IgD-negative memory B cell (primary cell): ENCODE measurements at regions not wholly inside any gene's neighbourhood (a gene's known extent, or its start where the extent isn't known, plus 50 kb on each side); places are given as distances from the start of the nearest gene placed in this dataset.

ENCODE experiments used
- H3K27ac Mint-ChIP-seq, 3 donors: one replicate each; pipeline ENCODE4 v1.8.0; 2020 to 2022; ENCODE audit warnings: mild to moderate bottlenecking in 3 of 3, mixed read lengths in 3 of 3, moderate library complexity in 1 of 3
- H3K27me3 Mint-ChIP-seq: one replicate; pipeline ENCODE4 v1.8.0; 2021; ENCODE audit warnings: mixed read lengths
- H3K36me3 Mint-ChIP-seq: one replicate; pipeline ENCODE4 v1.8.0; 2020; ENCODE audit warnings: mild to moderate bottlenecking, mixed read lengths
- H3K4me1 Mint-ChIP-seq, 3 donors: one replicate each; pipeline ENCODE4 v1.8.0; 2020 to 2022; ENCODE audit warnings: mixed read lengths in 3 of 3, mild to moderate bottlenecking in 1 of 3
- H3K4me3 Mint-ChIP-seq, 4 donors: one replicate each; pipeline ENCODE4 v1.8.0; 2020 to 2022; ENCODE audit warnings: mild to moderate bottlenecking in 4 of 4, mixed read lengths in 4 of 4, moderate library complexity in 3 of 4
- H3K9me3 Mint-ChIP-seq, 3 donors: one replicate each; pipeline ENCODE4 v1.8.0; 2020 to 2021; ENCODE audit warnings: mixed read lengths in 3 of 3, mild to moderate bottlenecking in 1 of 3

- Mint-ChIP-seq H3K27me3 (peaks cover 6% of the 10 kb centered on the region), H3K9me3 (peaks cover 3 to 12% (median 9%) of the 10 kb centered on the region in 3 donors), H3K27ac (no peak overlapping the region), H3K4me3 (no peak overlapping the region), H3K4me1 (no peaks in the 10 kb centered on the region), H3K36me3 (peaks cover 2% of the 10 kb centered on the region)
Observed at GRCh38 chr2:238973038-238973739, 125.3 kb downstream of the TWIST2 start.

DNA sequence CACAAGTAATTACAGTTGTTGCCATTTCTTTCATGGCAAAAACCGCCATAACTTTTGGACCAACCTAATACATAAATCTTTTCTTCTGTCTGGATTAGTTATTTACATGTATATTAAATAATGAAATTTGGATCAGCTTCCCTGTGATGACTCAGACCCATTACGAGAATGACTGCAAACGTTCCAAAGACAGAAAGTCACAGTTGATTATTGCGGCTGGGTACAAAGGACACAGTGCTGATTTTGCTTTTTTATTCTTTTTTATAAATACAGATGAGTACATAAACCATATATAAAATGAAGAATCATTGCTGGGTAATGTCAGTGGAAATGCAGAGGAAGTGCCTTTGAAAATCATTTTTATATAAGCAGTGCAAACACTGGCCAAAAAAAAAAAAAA is 126.2 kb downstream of the TWIST2 start:
- Mint-ChIP-seq H3K27me3 (peaks cover 6% of the 10 kb centered on the region), H3K27ac (no peak overlapping the region), H3K4me3 (no peak overlapping the region), H3K9me3 (peaks cover 5 to 12% (median 9%) of the 10 kb centered on the region in 3 donors), H3K4me1 (no peaks in the 10 kb centered on the region), H3K36me3 (peaks cover 2% of the 10 kb centered on the region)

DNA sequence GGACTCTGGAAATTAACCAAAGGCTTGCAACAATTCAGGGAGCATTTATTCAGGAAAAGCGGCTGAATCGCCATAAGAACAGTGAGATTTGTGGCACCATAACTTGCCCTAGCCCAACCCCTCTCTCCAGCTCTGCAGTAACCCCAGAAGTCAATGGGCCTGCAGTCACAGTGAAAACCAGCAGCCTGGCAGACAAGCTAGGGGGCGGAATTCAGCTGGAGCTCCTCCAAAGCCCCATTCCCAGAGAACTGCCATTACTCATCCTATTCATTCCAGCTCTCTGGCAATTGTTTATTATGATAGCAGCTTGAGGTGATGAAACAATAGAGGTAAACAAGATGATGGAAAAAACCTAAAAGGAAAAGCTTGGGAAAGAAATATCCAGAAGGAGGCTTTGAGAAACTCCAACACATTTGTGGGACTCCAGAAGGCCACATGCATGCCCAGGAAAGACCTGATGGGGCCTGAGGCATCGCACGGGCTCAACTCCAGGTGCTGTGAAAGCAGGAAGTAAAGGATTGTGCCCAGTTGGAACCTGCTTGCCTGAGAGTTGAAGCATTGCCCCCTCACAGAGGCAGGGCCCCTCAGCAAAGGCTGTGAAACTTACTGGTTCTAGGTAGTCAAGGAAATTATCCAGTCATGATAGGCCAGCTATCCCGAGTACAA is 126.7 kb downstream of the TWIST2 start:
- H3K4me1 Mint-ChIP-seq, result no peaks in the 10 kb centered on the region
- peaks cover 3% of the 10 kb centered on the region for H3K36me3 Mint-ChIP-seq
- peaks cover 5 to 17% (median 9%) of the 10 kb centered on the region in 3 donors for H3K9me3 Mint-ChIP-seq

DNA sequence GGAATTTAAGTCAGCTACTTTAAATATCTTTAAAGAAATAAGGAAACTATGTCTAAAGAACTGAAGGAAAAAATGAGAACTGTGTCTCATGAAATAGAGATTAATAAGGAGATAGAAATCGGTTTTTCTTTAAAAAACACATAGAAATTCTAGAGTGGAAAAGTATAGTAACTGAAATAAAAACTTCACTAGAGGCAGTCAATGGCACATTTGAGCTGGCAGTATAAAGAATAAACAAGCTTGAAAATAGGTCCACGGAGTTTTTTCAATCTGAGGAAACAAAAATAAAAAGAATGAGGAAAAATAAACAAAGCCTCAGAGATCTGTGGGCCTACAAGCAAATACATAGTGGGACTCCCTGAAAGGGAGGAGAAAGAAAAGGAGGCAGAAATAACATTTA is 127.5 kb downstream of the TWIST2 start:
- Mint-ChIP-seq H3K27me3 (peaks cover 3% of the 10 kb centered on the region), H3K4me1 (no peaks in the 10 kb centered on the region), H3K36me3 (peaks cover 2% of the 10 kb centered on the region), H3K27ac (peak overlapping the region in 1 of 3 donors; percentile 21), H3K4me3 (no peak overlapping the region), H3K9me3 (peaks cover 5 to 18% (median 9%) of the 10 kb centered on the region in 3 donors)

More for the DNA sequence above, 126.7 kb downstream of the TWIST2 start:
- no peak overlapping the region for H3K27ac Mint-ChIP-seq
- peak overlapping the region in 1 of 4 donors; percentile 17 for H3K4me3 Mint-ChIP-seq
- peaks cover 6% of the 10 kb centered on the region for H3K27me3 Mint-ChIP-seq

DNA sequence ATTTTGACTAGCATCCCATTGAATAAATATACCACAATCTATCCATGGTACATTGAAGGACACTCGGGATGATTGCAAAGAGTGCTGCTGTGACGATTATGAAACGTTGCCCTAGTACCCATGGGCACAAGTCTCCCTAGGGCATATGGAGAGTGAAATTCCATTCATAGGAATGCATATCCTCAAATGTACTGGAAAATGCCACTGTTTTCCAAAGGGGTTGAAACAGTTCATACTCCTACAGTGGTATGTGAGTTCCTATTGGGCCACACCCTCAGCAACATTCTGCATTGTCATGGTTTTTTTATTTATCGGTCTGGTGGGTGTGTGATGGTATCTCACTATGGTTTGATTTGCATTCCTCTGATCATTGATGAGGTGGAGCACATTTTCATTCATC is 130.6 kb downstream of the TWIST2 start:
- no peaks in the 10 kb centered on the region for H3K27me3 Mint-ChIP-seq
- no peak overlapping the region for H3K4me3 Mint-ChIP-seq
- H3K27ac Mint-ChIP-seq, result no peak overlapping the region
- peaks cover 3% of the 10 kb centered on the region for H3K36me3 Mint-ChIP-seq
- peaks cover 5 to 18% (median 9%) of the 10 kb centered on the region in 3 donors for H3K9me3 Mint-ChIP-seq
- no peaks in the 10 kb centered on the region for H3K4me1 Mint-ChIP-seq

GRCh38 chr2:238979636-238980035 is 131.8 kb downstream of the TWIST2 start:
- H3K27ac Mint-ChIP-seq, result no peak overlapping the region
- H3K9me3 Mint-ChIP-seq, result peaks cover 5 to 17% (median 9%) of the 10 kb centered on the region in 3 donors

GRCh38 chr2:238985041-238985729 is 137.3 kb downstream of the TWIST2 start:
- Mint-ChIP-seq H3K27ac (no peak overlapping the region), H3K36me3 (peaks cover 3% of the 10 kb centered on the region), H3K4me1 (peaks cover 0 to 2% (median 0%) of the 10 kb centered on the region in 3 donors), H3K9me3 (peaks cover 0 to 4% (median 0%) of the 10 kb centered on the region in 3 donors), H3K27me3 (peaks cover 3% of the 10 kb centered on the region), H3K4me3 (no peak overlapping the region)

More at GRCh38 chr2:238979636-238980035, 131.8 kb downstream of the TWIST2 start:
- Mint-ChIP-seq H3K4me3 (no peak overlapping the region), H3K36me3 (peaks cover 3% of the 10 kb centered on the region), H3K4me1 (no peaks in the 10 kb centered on the region), H3K27me3 (no peaks in the 10 kb centered on the region)

DNA sequence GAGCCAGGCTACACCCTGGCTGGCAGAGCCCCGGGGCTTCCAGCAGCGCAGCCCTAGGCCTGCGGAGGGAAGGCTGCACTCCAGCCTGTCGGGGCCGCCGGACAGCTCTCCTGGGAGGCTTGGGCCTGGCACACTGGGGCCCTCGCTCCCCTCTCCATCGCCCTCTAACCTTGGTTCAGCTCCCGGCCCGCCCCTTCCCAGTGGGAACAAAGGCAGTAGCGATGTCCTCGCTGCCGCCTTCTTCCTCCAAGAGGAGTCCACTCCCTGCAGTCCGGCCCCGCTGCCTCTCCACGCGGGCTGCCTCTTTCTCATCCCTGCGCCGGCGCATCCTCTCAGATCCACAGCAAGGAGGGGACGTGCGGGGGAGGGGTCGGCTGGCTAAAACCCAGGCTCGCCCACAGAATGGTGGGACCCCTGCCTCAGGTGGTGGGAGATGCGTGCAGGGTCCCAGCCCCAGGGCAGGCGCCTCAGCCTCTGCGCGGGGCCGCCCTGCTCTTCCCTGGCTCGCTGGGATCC is 138.1 kb downstream of the TWIST2 start:
- H3K9me3 Mint-ChIP-seq, result peaks cover 0 to 4% (median 0%) of the 10 kb centered on the region in 3 donors
- peaks cover 0 to 2% (median 0%) of the 10 kb centered on the region in 3 donors for H3K4me1 Mint-ChIP-seq
- H3K36me3 Mint-ChIP-seq, result peaks cover 3% of the 10 kb centered on the region
- H3K27me3 Mint-ChIP-seq, result peaks cover 3% of the 10 kb centered on the region
- H3K27ac Mint-ChIP-seq, result no peak overlapping the region
- H3K4me3 Mint-ChIP-seq, result no peak overlapping the region

DNA sequence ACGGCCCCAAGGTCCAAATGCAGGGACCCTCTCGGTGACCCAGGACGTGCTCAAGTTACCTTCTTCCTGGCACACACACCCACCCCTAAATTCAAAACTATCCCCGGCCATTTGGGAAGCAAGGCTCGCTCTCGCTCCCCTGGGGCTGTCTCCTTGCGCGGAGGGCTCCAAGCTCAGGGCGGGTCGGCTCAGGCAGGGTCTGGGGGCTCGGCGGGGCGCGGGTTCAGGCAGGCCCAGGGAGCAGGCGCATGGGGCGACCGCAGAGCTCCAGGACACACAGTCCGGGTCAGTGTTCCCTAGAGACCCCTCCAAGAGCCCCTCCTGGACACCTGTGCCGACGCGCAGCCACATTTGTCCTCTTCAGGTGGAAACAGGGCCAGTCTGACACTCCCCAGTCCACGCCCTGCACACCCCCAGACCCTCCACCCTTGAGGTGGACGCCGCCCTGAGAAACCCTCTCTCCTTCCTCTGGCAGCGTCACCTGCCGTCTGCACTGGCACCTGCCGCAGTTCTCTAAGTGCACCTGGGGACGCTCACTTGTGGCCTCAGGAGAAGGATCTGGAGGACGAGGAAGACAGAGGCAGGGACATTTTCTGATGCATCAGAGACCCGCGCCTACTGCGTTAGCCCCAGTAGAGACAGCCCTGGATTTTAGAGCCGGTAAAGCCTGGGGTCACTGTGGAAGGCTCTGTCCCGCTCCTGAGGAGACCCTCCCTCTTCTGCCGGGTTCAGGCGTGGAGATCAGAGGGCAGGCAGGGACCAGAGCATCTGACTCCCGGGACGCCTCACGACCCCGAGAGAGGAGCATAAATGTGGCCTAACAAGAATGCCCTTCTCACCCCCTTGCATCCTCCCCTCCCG is 138.8 kb downstream of the TWIST2 start:
- Mint-ChIP-seq H3K27ac (no peak overlapping the region), H3K4me3 (no peak overlapping the region), H3K9me3 (peaks cover 0 to 4% (median 4%) of the 10 kb centered on the region in 3 donors), H3K36me3 (peaks cover 3% of the 10 kb centered on the region), H3K27me3 (peaks cover 5% of the 10 kb centered on the region), H3K4me1 (peaks cover 0 to 2% (median 0%) of the 10 kb centered on the region in 3 donors)

GRCh38 chr2:238987352-238987981 is 139.6 kb downstream of the TWIST2 start:
- peaks cover 3% of the 10 kb centered on the region for H3K36me3 Mint-ChIP-seq
- peaks cover 0 to 4% (median 4%) of the 10 kb centered on the region in 3 donors for H3K9me3 Mint-ChIP-seq
- peaks cover 5% of the 10 kb centered on the region for H3K27me3 Mint-ChIP-seq
- H3K4me1 Mint-ChIP-seq, result peaks cover 0 to 2% (median 0%) of the 10 kb centered on the region in 3 donors
- no peak overlapping the region for H3K4me3 Mint-ChIP-seq
- H3K27ac Mint-ChIP-seq, result no peak overlapping the region

GRCh38 chr2:238988105-238988504 is 140.2 kb downstream of the TWIST2 start:
- Mint-ChIP-seq H3K36me3 (peaks cover 2% of the 10 kb centered on the region), H3K4me1 (peaks cover 0 to 2% (median 0%) of the 10 kb centered on the region in 3 donors), H3K9me3 (peaks cover 0 to 4% (median 4%) of the 10 kb centered on the region in 3 donors), H3K4me3 (no peak overlapping the region), H3K27ac (no peak overlapping the region), H3K27me3 (peaks cover 5% of the 10 kb centered on the region)

GRCh38 chr2:238988752-238989151 is 140.9 kb downstream of the TWIST2 start:
- H3K4me1 Mint-ChIP-seq, result peaks cover 0 to 2% (median 0%) of the 10 kb centered on the region in 3 donors
- H3K9me3 Mint-ChIP-seq, result peaks cover 0 to 8% (median 4%) of the 10 kb centered on the region in 3 donors
- peaks cover 2% of the 10 kb centered on the region for H3K36me3 Mint-ChIP-seq
- no peak overlapping the region for H3K27ac Mint-ChIP-seq
- no peak overlapping the region for H3K4me3 Mint-ChIP-seq
- peaks cover 5% of the 10 kb centered on the region for H3K27me3 Mint-ChIP-seq

- Mint-ChIP-seq H3K9me3 (peaks cover 2 to 14% (median 4%) of the 10 kb centered on the region in 3 donors), H3K27me3 (peaks cover 5% of the 10 kb centered on the region), H3K4me3 (no peak overlapping the region), H3K36me3 (peaks cover 2% of the 10 kb centered on the region), H3K27ac (no peak overlapping the region), H3K4me1 (peaks cover 0 to 2% (median 0%) of the 10 kb centered on the region in 3 donors)
Observed at GRCh38 chr2:238989484-238989883, 141.6 kb downstream of the TWIST2 start.

DNA sequence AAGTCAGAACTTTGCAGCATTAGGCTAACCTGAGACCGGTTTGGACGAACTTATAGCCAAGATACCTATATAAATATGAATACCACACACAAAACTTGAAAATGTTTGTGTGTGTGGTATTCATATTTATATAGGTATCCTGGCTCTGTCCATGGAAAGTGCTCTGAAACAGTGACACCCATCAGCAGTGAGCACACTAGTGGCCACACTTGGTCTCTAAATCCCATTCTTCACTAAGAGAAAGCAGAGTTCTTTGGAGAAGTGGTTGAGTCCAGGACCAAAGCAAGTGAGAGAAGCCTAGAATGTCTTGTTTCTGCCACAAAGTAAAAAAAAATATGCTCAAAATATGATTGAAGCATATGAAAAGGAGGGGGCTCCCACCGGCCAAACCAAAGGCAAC is 146.5 kb downstream of the TWIST2 start:
- Mint-ChIP-seq H3K27ac (no peak overlapping the region), H3K36me3 (no peaks in the 10 kb centered on the region), H3K27me3 (peaks cover 2% of the 10 kb centered on the region)

More for the DNA sequence above, 146.5 kb downstream of the TWIST2 start:
- Mint-ChIP-seq H3K4me1 (no peaks in the 10 kb centered on the region), H3K4me3 (no peak overlapping the region), H3K9me3 (peaks cover 0 to 14% (median 8%) of the 10 kb centered on the region in 3 donors)
